GM19438 (cell line): ENCODE measurements at regions not wholly inside any gene's neighbourhood (a gene's known extent, or its start where the extent isn't known, plus 50 kb on each side); places are given as distances from the start of the nearest gene placed in this dataset.

Experiments used
- ATAC-seq: cut with Tn5 transposase; IDR thresholded peaks from one replicate; pipeline ENCODE4 v1.9.1; 2021; ENCODE audit warnings: low read depth; ENCODE audit not compliant: unreplicated experiment

GRCh38 chr6:92840246-92840930, 579.0 kb downstream of the EPHA7 start:
- ATAC-seq: no peak

GRCh38 chr6:92828788-92829187, 590.6 kb downstream of the EPHA7 start:
- no peak for ATAC-seq

GRCh38 chr6:92827104-92827503, 592.3 kb downstream of the EPHA7 start:
- ATAC-seq: no peak

- ATAC-seq: no peak
Observed at GRCh38 chr6:92826633-92827032, 592.7 kb downstream of the EPHA7 start.

- no peak for ATAC-seq
Observed at GRCh38 chr6:92822222-92822621, 597.1 kb downstream of the EPHA7 start.

- ATAC-seq: no peak
Observed at GRCh38 chr6:92820601-92821000, 598.8 kb downstream of the EPHA7 start.

- ATAC-seq: peak; percentile 87
Observed at GRCh38 chr6:92810913-92811312, 608.4 kb downstream of the EPHA7 start.

- ATAC-seq: no peak
Observed at GRCh38 chr6:92806254-92806653, 613.1 kb downstream of the EPHA7 start.

- no peak for ATAC-seq
Observed at GRCh38 chr6:92791403-92791802, 628.0 kb downstream of the EPHA7 start.

- ATAC-seq: no peak
Observed at GRCh38 chr6:92790381-92790780, 629.0 kb downstream of the EPHA7 start.

GRCh38 chr6:92784235-92784634, 635.1 kb downstream of the EPHA7 start:
- ATAC-seq: no peak

GRCh38 chr6:92779746-92780145, 639.6 kb downstream of the EPHA7 start:
- no peak for ATAC-seq

GRCh38 chr6:92777146-92777740, 642.1 kb downstream of the EPHA7 start:
- ATAC-seq: no peak

- ATAC-seq: no peak
Observed at GRCh38 chr6:92770540-92770939, 648.8 kb downstream of the EPHA7 start.

GRCh38 chr6:92767101-92767500, 652.3 kb downstream of the EPHA7 start:
- ATAC-seq: no peak

GRCh38 chr6:92763680-92764079, 655.7 kb downstream of the EPHA7 start:
- no peak for ATAC-seq

GRCh38 chr6:92763274-92763584, 656.1 kb downstream of the EPHA7 start:
- no peak for ATAC-seq

- no peak for ATAC-seq
Observed at GRCh38 chr6:92762443-92763273, 656.7 kb downstream of the EPHA7 start.

- ATAC-seq: no peak
Observed at GRCh38 chr6:92759178-92759577, 660.2 kb downstream of the EPHA7 start.

GRCh38 chr6:92757925-92758324, 661.4 kb downstream of the EPHA7 start:
- ATAC-seq: no peak

- no peak for ATAC-seq
Observed at GRCh38 chr6:92756912-92757311, 662.4 kb downstream of the EPHA7 start.

GRCh38 chr6:92753956-92754355, 665.4 kb downstream of the EPHA7 start:
- no peak for ATAC-seq
